NCI-H1417 treated with DMSO at 0.1 percent for 48 hours (cell line): ENCODE measurements at regions not wholly inside any gene's neighbourhood (a gene's known extent, or its start where the extent isn't known, plus 50 kb on each side); places are given as distances from the start of the nearest gene placed in this dataset.

ENCODE experiments used
- DNase-seq: peaks from one replicate; lab custom pipeline; 2025; lab: John Stamatoyannopoulos, UW

- no peak for DNase-seq
Observed at GRCh38 chr5:153005711-153006110, 484.8 kb upstream of the GRIA1 start.

DNA sequence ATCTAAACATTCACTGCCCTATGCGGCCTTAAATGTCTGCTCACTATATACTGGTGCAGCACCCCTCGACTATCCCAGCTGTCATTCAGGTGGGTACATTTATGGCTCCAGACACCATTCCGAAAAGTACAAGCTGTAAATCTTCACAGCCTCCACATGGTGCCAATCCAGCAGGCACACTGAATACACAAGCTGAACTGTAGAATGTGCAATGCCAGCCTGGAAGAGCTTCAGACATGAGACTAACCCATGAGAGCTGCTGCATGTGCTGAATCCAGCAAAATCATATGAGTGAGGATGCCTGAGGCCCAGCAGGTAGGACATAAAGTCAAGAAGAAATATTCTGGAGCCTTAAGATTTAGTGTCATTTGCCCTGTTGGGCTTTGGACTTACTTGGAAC is 483.8 kb upstream of the GRIA1 start:
- no peak for DNase-seq

- no peak for DNase-seq
Observed at GRCh38 chr5:153014194-153014593, 476.3 kb upstream of the GRIA1 start.

GRCh38 chr5:153018121-153018520 is 472.3 kb upstream of the GRIA1 start:
- no peak for DNase-seq

DNA sequence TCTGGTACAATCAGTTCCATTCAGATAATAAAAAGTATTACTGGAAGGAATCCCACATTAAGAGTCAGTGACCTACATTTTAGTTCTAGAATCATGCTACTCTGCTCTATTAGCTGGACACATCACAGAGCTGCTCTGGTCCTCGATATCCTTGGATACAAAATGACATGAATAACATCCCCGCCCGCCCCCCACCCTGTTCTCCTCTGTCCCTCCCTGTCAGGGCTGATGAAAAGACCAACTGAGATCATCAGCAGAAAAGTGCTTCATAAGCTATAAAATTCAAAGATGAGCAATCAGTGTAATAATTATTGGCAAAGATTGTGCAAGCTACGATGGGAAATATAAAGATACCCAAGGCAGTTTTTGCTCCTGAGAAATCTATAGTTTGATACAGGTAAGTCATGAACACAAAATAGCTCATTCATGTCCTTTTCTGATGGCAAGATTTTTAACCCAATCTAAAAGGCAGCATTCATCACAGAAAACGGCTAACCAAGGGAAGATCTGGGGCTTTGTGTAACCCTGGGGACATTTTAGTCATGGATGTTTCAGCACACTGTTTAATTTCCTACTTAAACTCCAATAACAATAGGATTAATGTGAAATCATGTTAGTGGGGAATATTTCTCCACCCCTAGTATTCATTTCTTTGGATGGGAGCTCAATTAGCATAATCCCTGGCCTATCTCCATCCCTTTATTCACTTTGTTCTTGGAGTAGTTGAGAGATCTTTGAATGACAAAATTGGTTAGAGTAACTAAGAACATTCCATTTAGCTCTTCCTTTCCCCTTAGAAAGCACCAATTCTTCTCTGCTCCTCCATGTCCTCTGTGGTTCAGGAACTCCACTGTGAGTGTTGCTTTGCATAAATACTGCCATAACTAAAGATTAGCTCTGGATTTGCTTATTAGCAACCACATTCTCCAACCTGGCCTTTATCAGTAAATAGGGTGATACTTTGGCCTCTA is 459.4 kb upstream of the GRIA1 start:
- DNase-seq, result no peak

DNA sequence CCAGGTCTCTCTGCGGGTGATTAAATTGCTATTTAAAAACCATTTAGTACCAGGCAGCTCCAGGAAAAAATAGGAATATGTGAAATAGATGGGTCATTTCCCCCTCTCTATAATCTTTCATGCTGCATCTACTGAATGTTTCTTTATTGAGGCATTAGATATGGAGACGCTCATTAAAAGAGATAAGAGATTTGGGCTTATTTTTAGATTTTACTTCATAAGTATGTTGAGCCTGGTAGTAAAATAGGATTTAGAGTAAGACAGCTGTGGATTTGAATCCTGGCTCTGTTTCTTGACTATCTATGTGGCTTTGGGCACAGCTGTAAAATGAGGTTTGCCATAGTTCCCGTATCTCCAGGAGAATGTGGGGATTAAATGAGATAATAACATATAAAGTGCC is 451.0 kb upstream of the GRIA1 start:
- no peak for DNase-seq

DNA sequence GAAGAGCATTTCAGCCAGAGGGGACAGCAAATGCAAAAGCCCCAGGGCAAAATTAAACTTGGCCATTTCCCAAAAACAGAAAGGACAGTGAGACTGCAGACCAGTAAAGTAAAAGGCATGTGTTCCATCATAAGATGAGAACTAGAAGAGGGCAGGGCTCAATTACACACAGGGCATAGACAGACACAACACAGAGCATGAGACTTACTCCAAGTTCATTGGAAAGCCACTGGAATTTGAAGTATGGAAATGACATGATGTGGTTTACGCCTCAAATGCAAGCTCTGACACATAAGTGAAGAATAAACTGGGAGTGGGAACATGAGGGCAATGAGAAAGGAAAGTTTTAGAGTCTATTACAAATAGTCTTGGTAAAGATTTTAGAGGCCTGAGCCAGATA is 446.6 kb upstream of the GRIA1 start:
- DNase-seq, result no peak

DNA sequence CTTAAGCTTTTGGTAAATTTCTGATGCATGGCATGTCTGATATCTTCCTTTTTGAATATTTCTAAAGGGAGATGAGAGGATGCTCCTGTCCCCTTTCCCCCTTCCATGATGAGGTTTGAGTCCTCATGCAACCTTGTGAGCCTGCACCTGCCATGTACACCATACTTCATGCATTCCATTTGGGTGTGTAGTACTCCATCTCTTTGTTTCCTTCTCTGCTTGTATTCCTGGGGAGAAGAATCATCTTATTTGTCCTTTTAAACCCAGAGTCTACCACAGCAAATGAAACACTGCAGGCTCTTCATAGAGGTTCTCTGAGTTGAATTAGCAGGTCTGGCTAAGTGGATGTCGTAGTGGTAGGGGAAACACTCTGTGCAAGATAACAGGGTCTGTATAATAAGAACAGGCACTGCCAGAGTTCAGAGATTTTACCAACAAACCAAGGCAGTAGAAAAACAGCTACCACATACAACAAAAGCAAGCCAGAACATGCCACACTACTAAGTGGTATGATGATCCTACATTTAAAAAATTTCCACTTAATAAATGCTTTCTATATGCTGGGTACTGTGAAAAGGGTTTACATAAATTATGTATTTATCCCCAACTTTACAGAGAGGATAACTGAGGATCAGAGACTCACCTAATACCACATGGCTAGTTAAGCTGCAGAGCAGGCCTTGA is 439.8 kb upstream of the GRIA1 start:
- DNase-seq, result no peak

DNA sequence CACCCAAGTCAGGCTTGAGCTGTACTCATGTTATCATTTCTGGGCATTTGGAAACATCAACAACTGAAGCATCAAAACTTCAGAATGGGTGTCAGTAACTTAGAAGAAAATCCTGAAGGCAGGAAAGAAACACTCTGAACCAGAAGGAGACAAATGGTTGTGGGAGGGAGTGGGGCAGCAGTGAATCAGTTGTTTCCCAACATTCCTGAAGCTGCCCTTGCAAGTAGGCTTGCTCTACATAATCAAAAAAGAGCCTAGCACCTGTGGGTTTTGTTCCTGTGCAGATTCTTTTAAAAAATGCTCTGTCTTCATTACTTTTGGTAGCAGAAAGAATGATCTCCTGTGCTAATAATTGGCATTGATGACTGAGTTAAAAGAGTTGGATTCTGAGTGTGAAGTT is 424.2 kb upstream of the GRIA1 start:
- DNase-seq, result no peak

DNA sequence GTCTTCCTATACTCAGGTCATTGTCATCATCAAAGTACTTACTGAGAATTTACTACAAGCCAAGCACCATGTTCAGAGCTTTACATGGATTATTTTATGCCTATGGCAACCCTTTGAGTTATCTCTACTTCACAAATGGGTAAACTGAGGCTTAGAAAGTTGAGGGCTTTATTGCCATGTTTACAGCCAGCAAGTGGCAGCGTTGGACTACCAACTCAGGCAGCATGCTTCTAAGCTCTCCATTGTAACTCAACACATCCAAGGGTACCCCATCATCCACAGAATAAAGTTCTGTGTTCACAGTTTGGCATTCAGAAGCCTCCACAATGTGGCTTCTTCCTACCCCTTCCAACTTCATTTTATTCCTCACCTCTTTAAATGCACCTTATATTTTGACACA is 422.6 kb upstream of the GRIA1 start:
- no peak for DNase-seq

GRCh38 chr5:153079396-153079795 is 411.1 kb upstream of the GRIA1 start:
- DNase-seq, result no peak

DNA sequence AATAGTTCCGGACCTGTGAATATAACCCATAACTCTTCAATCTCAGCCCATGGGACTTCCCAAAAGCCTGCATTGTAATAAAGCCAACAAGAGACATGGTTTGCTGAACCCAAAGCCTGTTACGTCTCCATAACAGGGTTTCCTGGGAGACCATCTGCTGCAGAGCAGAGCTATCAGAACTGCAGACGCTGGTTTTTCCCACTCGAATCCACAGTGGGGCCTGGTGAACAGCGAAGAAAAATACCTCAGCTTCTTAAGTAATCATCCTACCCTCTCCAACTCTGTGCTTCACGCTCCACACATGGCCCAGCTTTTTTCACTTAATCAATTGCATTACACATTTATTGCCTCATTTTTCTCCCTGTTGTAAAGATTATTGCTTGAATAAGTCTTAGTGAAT is 409.5 kb upstream of the GRIA1 start:
- DNase-seq, result no peak

DNA sequence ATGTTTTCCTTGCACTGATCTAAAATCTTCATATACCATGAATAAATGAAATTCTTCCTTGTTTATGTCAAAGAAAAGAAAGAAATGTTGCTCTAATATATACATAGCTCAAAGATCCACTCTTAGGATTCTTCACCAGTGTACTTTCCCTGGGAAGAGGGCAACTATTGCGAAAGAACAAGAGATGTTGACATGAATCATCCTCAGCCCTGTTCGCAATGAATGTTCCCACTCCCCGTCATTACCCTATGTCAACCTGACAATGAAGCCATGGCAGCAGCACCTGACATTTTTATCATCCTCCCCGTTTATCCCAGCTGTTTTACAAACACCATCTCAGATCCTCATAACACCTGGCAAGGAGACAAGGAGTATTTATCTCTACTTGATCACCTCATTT is 409.1 kb upstream of the GRIA1 start:
- DNase-seq, result no peak

DNA sequence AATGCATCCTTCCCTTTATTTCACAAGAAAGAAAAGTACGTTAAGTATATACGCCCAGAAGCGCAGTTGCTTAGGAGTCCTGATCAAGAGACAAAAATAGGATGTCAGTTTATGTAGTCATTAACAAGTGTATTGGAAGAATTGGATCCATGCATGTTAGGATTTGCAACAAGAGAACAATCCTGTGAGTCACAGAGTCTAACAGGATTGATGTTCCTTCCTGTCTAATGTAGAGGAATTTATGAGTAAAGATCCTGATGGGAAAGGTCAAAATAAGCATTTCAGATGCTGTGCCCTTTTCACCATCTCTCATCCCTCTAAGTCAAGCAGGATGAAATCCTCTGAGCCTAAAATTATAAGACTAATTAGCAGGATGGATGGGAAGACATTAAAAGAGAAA is 406.0 kb upstream of the GRIA1 start:
- DNase-seq, result no peak

DNA sequence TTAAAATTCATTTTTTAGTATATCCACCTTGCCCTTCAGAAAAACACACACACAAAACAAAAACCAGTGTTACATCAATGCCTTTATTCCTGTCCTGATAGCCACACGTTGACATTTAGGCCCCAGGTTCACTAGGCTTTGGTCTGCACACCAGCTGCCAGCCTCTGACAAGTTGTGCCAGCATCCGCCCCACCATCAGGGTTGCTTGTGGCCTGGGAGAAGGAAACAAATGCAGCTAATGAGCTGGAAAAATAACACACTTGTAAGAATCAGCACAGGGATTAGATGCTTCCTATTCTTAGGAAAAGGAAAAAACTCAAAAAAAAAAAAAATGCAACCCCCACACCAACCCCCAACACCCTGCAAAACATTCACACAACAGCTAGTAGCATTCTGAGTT is 404.0 kb upstream of the GRIA1 start:
- DNase-seq, result no peak

- DNase-seq, result no peak
Observed at GRCh38 chr5:153088538-153088937, 401.9 kb upstream of the GRIA1 start.

GRCh38 chr5:153094333-153094732 is 396.1 kb upstream of the GRIA1 start:
- DNase-seq, result no peak

DNA sequence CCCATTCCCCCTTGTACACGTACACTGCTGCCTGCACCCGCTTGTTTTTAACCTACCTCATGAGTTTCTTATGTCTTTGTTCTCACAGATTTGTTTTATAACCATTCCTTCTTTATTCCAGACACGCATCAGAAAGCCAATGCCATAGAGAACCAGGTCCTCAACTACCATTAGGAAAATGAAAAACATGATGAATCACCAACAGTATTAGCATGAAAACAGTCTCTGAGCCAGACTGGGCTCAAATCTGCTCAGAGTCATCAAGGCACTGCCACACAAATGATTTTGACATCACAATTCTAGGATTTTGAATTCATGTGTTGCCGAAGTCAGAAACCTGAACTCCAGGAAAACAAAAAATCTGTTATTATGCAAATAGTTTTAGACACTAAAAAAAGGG is 394.1 kb upstream of the GRIA1 start:
- no peak for DNase-seq

DNA sequence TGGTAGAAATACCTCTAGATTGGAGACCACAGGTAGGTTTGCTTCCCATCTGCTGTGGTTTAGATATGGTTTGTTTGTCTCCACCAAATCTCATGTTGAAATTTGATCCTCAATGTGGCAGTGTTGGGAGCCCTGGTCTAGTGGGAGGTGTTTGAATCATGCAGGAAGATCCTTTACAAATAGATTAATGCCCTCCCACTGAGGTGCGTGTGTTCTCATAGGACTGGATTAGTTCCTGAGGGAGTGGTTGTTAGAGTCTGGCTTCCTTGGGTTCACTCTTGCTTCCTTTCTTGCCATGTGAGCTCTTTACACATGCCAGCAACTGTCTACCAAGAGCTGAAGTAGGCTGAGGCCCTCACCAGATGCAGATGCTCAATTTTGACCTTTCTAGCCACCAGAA is 391.1 kb upstream of the GRIA1 start:
- DNase-seq, result no peak

- no peak for DNase-seq
Observed at GRCh38 chr5:153101235-153102180, 389.0 kb upstream of the GRIA1 start.

DNA sequence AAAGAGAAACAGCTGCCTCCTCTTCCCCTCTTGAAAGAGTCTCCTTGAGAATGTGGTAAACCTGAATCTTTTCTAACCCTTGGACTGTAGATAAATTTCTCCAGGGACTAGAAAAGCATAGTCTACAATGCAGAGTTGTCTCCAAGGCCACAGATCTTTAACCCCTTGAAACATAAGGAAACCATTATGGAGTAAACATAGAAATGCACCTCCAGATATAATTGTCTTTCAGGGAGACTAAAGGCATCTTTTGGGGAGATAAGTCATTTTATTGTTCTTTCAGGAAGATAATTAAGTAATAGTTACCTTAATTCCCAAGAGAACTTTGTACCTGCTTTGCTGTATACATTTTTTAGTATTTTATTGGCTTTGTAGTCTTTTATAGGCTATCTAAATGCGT is 373.6 kb upstream of the GRIA1 start:
- DNase-seq, result no peak

DNA sequence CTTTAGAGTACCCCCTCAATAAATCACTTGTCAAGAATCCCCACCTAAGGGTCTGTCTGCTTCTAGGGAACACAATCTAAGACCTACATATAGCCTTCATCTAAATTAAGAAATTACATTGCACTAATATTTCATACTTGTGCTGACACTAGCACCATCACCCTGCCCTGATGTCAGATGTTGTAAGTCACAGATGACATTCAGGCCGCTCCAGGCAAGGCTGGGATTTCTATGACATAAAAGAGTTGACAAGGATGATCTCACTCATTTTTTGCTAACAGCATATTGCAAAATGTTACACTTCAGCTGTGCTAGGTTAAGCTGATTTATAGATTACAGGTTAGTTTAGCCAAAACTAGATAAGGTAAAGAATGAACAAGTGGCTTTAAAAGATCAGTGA is 372.5 kb upstream of the GRIA1 start:
- no peak for DNase-seq
